GM12878 (cell line): ENCODE measurements at regions not wholly inside any gene's neighbourhood (a gene's known extent, or its start where the extent isn't known, plus 50 kb on each side); places are given as distances from the start of the nearest gene placed in this dataset.

ENCODE experiments used
- ATAC-seq: fragments of 200-7000 bp; cut with Tn5 transposase; 3 replicates; pipeline ENCODE4 v1.9.1; 2020; ENCODE audit warnings: mild to moderate bottlenecking, moderate library complexity
- BruUV-seq: library from RNA; stranded (reverse); fragments of 400-500 nt; replicated peaks from 2 replicates; lab custom pipeline; 2021; lab: Mats Ljungman, UMichigan
- CTCF ChIA-PET: fragments of 300-600 bp; sonication (Branson Sonifier 250); formaldehyde crosslinking; extraction: SDS; loops from one replicate; lab custom pipeline; 2021; ENCODE audit warnings: inconsistent platforms; lab: Yijun Ruan, JAX
- POLR2A ChIA-PET: fragments of 350-600 bp; formaldehyde crosslinking; extraction: SDS; loops from one replicate; lab custom pipeline; 2021; ENCODE audit warnings: inconsistent platforms; lab: Charles Lee
- RAD21 ChIA-PET: fragments of 300-600 bp; sonication (Branson Sonifier 250); formaldehyde crosslinking; loops from one replicate; lab custom pipeline; 2023; ENCODE audit warnings: antibody characterized with exemption; ENCODE audit not compliant: unreplicated experiment; lab: Charles Lee
- SMC1A ChIA-PET: fragments of 300-600 bp; sonication (Branson Sonifier 250); formaldehyde crosslinking; loops from one replicate; lab custom pipeline; 2023; ENCODE audit not compliant: unreplicated experiment, uncharacterized antibody; lab: Charles Lee
- DNase-seq: peaks from one replicate; pipeline ENCODE4 v3.0.0-alpha.2; 2011; ENCODE audit warnings: low read depth, low spot score
- FAIRE-seq: peaks from 3 replicates; lab custom pipeline; 2011; peaks lifted over from hg19 to GRCh38; lab: Jason Lieb, UNC
- H2AFZ ChIP-seq: 2 replicates; pipeline ENCODE4 v1.6.0; 2011; ENCODE audit warnings: low read depth, low read length, control low read depth; ENCODE audit not compliant: control insufficient read depth
- H3K27ac ChIP-seq: 2 replicates; pipeline ENCODE4 v1.5.1; 2011; ENCODE audit warnings: control low read depth; ENCODE audit not compliant: control insufficient read depth, insufficient read depth
- H3K27me3 ChIP-seq, 2 experiments: replicated peaks in 1 of 2; 2 replicates each; pipeline versions ENCODE4 v1.6.0 to v1.6.1; 2011; ENCODE audit warnings: low read length in 1 of 2; ENCODE audit not compliant: control insufficient read depth in 2 of 2, insufficient read depth in 2 of 2
- H3K36me3 ChIP-seq, 2 experiments: 2 replicates each; pipeline ENCODE4 v1.5.1; 2011; ENCODE audit warnings: low read length in 1 of 2; ENCODE audit not compliant: control insufficient read depth in 2 of 2, insufficient read depth in 2 of 2
- H3K4me1 ChIP-seq: 2 replicates; pipeline ENCODE4 v1.6.1; 2011; ENCODE audit warnings: mild to moderate bottlenecking, low read length, moderate library complexity, mixed read lengths; ENCODE audit not compliant: control insufficient read depth, insufficient read depth
- H3K4me2 ChIP-seq: 2 replicates; pipeline ENCODE4 v1.6.0; 2011; ENCODE audit warnings: control low read depth; ENCODE audit not compliant: control insufficient read depth, insufficient read depth
- H3K4me3 ChIP-seq: fragments of 200-600 bp; sonication (generic); 2 replicates; pipeline ENCODE4 v1.5.1; 2016
- H3K79me2 ChIP-seq: 2 replicates; pipeline ENCODE4 v1.6.0; 2011; ENCODE audit warnings: low read length; ENCODE audit not compliant: control insufficient read depth, insufficient read depth
- H3K9ac ChIP-seq: 2 replicates; pipeline ENCODE4 v1.8.0; 2011; ENCODE audit warnings: low read length, control low read depth, mixed read lengths; ENCODE audit not compliant: control insufficient read depth, insufficient read depth
- H3K9me3 ChIP-seq: replicated peaks from 3 replicates; pipeline ENCODE4 v1.5.1; 2011; ENCODE audit warnings: mild to moderate bottlenecking, low read length; ENCODE audit not compliant: control insufficient read depth, insufficient read depth
- H4K20me1 ChIP-seq: 2 replicates; pipeline ENCODE4 v1.6.0; 2011; ENCODE audit not compliant: control insufficient read depth, insufficient read depth
- E2F8 ChIP-seq: fragments of 450-650 bp; IDR thresholded peaks from 2 replicates; pipeline ENCODE4 v1.6.1; 2018; ENCODE audit warnings: mild to moderate bottlenecking, low read depth, moderate library complexity; ENCODE audit not compliant: partially characterized antibody
- FOS ChIP-seq: IDR thresholded peaks from 3 replicates; pipeline ENCODE4 v1.6.1; 2011; ENCODE audit warnings: borderline replicate concordance; ENCODE audit not compliant: insufficient read length; ENCODE audit errors: extremely low read depth
- GABPA ChIP-seq: IDR thresholded peaks from 2 replicates; pipeline ENCODE4 v1.6.1; 2014; ENCODE audit warnings: antibody characterized with exemption, low read depth, mild to moderate bottlenecking, inconsistent platforms
- KAT2A ChIP-seq: conservative IDR thresholded peaks from 2 replicates; pipeline ENCODE4 v1.6.1; 2011; ENCODE audit warnings: low read depth, low read length; ENCODE audit not compliant: control insufficient read depth
- PML ChIP-seq: IDR thresholded peaks from 2 replicates; pipeline ENCODE4 v1.6.1; 2012; ENCODE audit warnings: low read length, inconsistent platforms
- SP1 ChIP-seq: IDR thresholded peaks from one replicate; pipeline ENCODE4 v1.6.1; 2011; ENCODE audit warnings: low read depth, low read length
- ZNF274 ChIP-seq: IDR thresholded peaks from one replicate; pipeline ENCODE4 v1.8.0; 2011; ENCODE audit not compliant: insufficient read length, insufficient read depth
- WGBS: methylation state at CpG from one replicate; pipeline ENCODE4 v1.1.6; 2016; ENCODE audit warnings: low lambda C conversion rate; ENCODE audit not compliant: insufficient replicate concordance, insufficient coverage; ENCODE audit errors: missing lambda C conversion rate; 5-methylcytosine and 5-hydroxymethylcytosine counted together
- in situ Hi-C: fragments of 300-500 bp; cut with MboI; formaldehyde crosslinking; loops from 9 replicates; pipeline ENCODE4 v1.14.3; 2018; ENCODE audit warnings: mixed read lengths
- intact Hi-C: fragments of 100-400 bp; cut with micrococcal nuclease; formaldehyde crosslinking; loops from one replicate; pipeline ENCODE4 v1.14.2; 2022; ENCODE audit not compliant: unreplicated experiment

- no TSS peak for BruUV-seq
Observed at GRCh38 chr1:232372431-232372830, 257.5 kb downstream of the SIPA1L2 start.

More at GRCh38 chr1:232372431-232372830, 257.5 kb downstream of the SIPA1L2 start:
- H3K4me3 ChIP-seq = no peak overlapping the region
- ChIA-PET RAD21 (no interaction called here), SMC1A (no interaction called here), CTCF (no interaction called here)
- no peaks in the 10 kb centered on the region; a peak in 2 of 4 replicates for H3K27me3 ChIP-seq
- H3K79me2 ChIP-seq = no peaks in the 10 kb centered on the region
- no peak for ATAC-seq
- no peak for DNase-seq
- H3K9ac ChIP-seq = no peak overlapping the region
- no peak overlapping the region for H3K27ac ChIP-seq
- no peak overlapping the region for H2AFZ ChIP-seq
- intact Hi-C loops (no loop called here), in situ Hi-C loops (no loop called here)
- 56% methylated on average over 13 of the region's 13 CpGs for WGBS
- H3K4me2 ChIP-seq = no peak overlapping the region
- TF ChIP-seq FOS (no peak), SP1 (no peak), PML (no peak), ZNF274 (no peak), KAT2A (no peak), E2F8 (no peak), GABPA (no peak)
- TF ChIP-seq, all 136 proteins: peak for 0
- POLR2A ChIA-PET = no interaction called here
- FAIRE-seq = no peak
- Histone ChIP-seq H3K36me3 (no peaks in the 10 kb centered on the region), H3K4me1 (no peaks in the 10 kb centered on the region), H3K9me3 (no peaks in the 10 kb centered on the region), H4K20me1 (no peaks in the 10 kb centered on the region)
